Frontal cortex (tissue), 3 donors: ENCODE measurements at regions not wholly inside any gene's neighbourhood (a gene's known extent, or its start where the extent isn't known, plus 50 kb on each side); places are given as distances from the start of the nearest gene placed in this dataset.
"Not testable (repeated sequence)": the region's sequence is repeated elsewhere in the genome, so short reads cannot be mapped to it uniquely, and the experiment has no call there.

ENCODE experiments used
- DNase-seq, 2 donors: peaks; one replicate each; pipeline ENCODE4 v3.0.0; 2012; ENCODE audit warnings: low spot score in 2 of 2
- FAIRE-seq: peaks from 2 replicates; lab custom pipeline; 2012; peaks lifted over from hg19 to GRCh38; lab: Jason Lieb, UNC
- donor health status: control.
- donor health status: control.
- donor health status: control.

GRCh38 chrX:22520128-22520828, 247.6 kb downstream of the CBLL2 start:
- DNase-seq (no peak), FAIRE-seq (no peak)

GRCh38 chrX:22526339-22526738, 253.6 kb downstream of the CBLL2 start:
- FAIRE-seq (no peak), DNase-seq (no peak)

- no peak for FAIRE-seq
Observed at GRCh38 chrX:22527302-22527701, 254.6 kb downstream of the CBLL2 start.

DNA sequence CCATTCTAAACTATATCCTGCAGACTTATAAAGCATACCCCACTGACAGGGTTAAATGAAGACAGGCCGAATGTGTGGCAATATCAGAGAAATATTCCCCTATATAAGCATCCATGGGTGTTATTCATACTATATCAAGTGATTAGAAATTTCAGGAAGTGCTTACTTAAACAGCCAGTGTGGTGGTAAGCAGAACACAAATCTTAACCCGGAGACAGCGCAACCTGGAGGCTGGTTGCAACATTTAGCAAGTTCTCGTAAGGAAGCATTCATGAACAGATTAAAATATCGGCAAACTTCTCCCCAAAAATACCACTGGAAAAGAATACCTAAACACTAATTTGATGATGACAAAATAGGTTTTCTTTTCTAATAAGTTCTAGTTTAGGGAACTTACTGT, 261.2 kb downstream of the CBLL2 start:
- FAIRE-seq, result no peak

More at GRCh38 chrX:22527302-22527701, 254.6 kb downstream of the CBLL2 start:
- no peak for DNase-seq

GRCh38 chrX:22534643-22535042, 261.9 kb downstream of the CBLL2 start:
- DNase-seq (no peak), FAIRE-seq (no peak)

More for the DNA sequence above, 261.2 kb downstream of the CBLL2 start:
- DNase-seq, result no peak

DNA sequence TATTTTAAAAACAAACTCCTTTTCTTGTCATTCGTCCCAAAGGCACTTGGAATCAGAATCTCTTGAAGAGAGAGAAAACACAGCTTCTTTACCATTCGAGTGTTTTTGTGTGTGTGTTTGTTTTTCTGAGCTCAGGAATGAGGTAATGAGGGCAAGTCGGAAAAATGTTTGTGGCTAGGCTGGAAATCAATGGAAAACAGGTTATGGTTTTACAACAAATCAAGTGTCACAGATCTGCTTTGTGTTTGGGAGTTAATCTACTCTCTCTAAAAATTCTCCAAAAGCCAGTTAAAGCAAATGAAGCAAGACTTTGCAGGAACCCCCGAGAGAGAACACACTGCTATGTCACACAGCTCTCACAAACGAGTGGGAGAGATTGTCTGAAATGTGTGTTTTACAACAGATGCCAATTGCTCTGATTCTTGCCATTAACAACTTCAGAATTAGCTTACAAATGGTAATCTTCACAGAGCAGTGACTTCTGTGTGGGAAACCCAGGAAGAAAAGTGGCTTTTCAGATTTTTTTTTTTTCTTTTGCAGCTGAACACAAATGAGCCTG, 264.1 kb downstream of the CBLL2 start:
- no peak for FAIRE-seq
- DNase-seq, result no peak

- FAIRE-seq, result no peak
- no peak for DNase-seq
Observed at GRCh38 chrX:22538580-22538979, 265.9 kb downstream of the CBLL2 start.

DNA sequence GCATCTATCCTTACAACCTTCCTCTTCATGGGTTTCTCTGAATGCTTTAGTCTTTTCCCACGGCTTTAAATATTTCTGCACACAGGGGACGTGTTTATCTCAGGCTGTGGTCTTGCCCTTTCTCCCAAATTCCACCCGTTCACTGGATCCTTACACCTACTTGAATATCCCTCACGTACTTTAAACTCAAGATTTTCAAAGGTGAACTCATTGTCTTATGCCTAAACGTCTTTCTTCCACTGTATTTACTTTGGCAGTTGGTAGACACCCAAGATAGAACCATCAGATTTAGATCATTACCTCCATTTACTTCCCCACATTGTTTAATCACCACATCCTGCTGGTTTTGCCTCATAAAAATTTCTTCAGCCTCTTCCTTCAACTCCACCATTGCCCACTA, 269.2 kb downstream of the CBLL2 start:
- DNase-seq (no peak), FAIRE-seq (no peak)

DNA sequence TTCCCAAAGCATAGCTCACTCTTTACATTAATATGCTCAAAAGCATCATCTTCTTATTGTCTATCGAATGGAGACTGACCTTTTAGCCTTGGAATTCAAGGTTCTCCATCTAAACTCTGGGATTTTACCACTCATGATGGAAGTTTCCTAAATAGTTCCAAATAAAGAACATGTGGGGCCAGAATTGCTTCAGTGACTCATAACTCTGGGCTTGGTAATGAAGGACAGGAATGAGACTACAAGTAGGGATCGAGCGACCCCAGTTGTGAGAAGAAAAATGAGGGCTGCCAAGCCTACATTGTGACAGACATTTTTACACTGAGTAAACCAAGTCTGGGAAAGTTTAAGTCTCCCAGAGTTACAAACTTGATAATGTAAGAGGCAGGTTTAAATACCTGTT, 269.9 kb downstream of the CBLL2 start:
- FAIRE-seq (no peak), DNase-seq (no peak)

GRCh38 chrX:22559506-22559905, 286.8 kb downstream of the CBLL2 start:
- FAIRE-seq, result no peak

GRCh38 chrX:22575161-22575845, 302.6 kb downstream of the CBLL2 start:
- FAIRE-seq, result no peak
- no peak for DNase-seq

More at GRCh38 chrX:22559506-22559905, 286.8 kb downstream of the CBLL2 start:
- no peak for DNase-seq

DNA sequence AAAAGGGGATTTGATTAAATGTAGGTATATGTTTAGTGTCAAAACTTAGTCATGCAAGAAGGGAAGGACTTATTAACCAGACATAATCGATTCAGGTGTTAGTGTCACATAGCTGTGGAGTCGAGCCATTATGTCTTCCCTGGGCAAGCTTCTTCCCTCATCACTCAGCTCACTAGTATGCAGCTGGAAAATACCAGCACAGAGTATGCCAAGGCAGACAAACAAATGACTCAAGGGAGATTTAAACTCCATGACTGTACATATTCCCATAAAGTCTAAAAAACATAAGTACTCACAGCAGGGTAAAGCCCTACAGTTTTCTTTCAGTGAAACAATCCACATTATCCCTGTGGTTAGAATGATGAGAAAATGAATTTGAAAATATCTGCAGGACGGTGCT, 304.5 kb downstream of the CBLL2 start:
- DNase-seq (no peak), FAIRE-seq (no peak)

GRCh38 chrX:22585831-22586230, 313.1 kb downstream of the CBLL2 start:
- FAIRE-seq, result no peak
- DNase-seq, result no peak

GRCh38 chrX:22589845-22590244, 317.1 kb downstream of the CBLL2 start:
- no peak for FAIRE-seq
- DNase-seq, result no peak

- FAIRE-seq, result no peak
- DNase-seq, result no peak
Observed at GRCh38 chrX:22594766-22595165, 322.1 kb downstream of the CBLL2 start.

- no peak for DNase-seq
- no peak for FAIRE-seq
Observed at GRCh38 chrX:22603060-22603459, 330.3 kb downstream of the CBLL2 start.

DNA sequence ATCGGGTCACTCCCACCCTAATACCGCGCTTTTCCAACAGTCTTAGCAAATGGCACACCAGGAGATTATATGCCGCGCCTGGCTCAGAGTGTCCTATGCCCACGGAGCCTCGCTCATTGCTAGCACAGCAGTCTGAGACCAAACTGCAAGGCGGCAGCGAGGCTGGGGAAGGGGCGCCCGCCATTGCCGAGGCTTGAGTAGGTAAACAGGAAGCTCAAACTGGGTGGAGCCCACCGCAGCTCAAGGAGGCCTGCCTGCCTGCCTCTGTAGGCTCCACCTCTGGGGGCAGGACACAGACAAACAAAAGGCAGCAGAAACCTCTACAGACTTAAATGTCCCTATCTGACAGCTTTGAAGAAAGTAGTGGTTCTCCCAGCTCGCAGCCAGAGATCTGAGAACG, 336.7 kb downstream of the CBLL2 start:
- FAIRE-seq, DNase-seq: not testable (repeated sequence)

GRCh38 chrX:22616867-22617266, 344.2 kb downstream of the CBLL2 start:
- FAIRE-seq (no peak), DNase-seq (no peak)

DNA sequence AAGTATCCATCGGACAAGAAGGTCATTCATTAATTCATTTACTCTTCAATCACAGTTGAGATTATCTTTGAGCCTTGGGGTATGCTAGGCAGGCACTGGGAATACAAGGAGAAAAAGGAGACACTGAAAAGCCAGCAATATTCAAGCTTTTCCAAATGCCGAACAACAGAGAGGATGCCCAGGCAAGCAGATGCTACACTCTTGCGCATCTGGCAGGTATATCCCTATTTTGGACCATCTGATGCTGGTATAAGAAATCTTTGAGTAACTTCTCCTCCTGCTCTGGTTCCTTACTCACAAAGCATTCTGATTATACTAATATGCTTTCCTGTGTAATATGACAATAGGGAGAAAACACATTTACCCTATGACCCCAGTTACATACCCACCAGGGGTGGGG, 354.9 kb downstream of the CBLL2 start:
- DNase-seq (no peak), FAIRE-seq (no peak)

GRCh38 chrX:22628275-22628674, 355.6 kb downstream of the CBLL2 start:
- FAIRE-seq (no peak), DNase-seq (no peak)

DNA sequence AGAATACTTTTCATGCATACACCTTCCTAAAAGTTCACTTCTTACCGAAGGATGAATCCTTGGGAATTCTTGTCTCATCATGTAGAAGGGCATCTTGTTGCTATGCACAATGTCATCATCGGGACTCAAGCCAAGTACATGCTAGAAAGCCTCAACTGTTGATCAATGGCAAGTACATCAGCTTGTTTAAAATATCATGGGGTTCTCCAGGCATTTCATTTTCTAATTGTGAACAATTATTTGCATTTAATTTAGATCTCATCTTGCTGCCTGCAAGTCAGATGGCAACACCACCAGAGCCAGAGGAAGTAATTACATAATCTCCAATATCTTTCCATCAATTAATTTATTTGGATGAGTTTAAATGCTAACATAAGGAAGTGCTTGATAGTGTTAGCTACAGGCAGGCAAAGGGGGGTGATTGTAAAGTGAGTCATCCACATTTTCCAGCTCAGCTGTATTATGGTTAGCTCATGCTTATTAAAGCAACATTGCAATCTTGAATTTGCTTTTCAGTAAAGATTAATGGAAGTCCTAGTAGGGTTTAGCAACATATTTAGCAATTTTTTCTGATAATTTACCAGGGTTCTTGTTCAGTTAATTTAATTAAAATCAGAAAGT, 356.5 kb downstream of the CBLL2 start:
- FAIRE-seq (no peak), DNase-seq (no peak)
